CD14-positive monocyte (primary cell): ENCODE measurements at regions not wholly inside any gene's neighbourhood (a gene's known extent, or its start where the extent isn't known, plus 50 kb on each side); places are given as distances from the start of the nearest gene placed in this dataset.

Experiments used
- DNase-seq, 3 donors: peaks; one replicate each; pipeline ENCODE4 v3.0.0-alpha.2; 2011 to 2022
- H2AFZ ChIP-seq: 2 replicates; pipeline ENCODE4 v1.6.0; 2012; ENCODE audit warnings: mild to moderate bottlenecking, low read depth, low read length, inconsistent platforms; ENCODE audit not compliant: insufficient read depth, poor library complexity, severe bottlenecking
- H3K27ac ChIP-seq, 2 donors: 1 replicate in 1 of 2; 2 replicates in 1 of 2; pipeline ENCODE4 v1.5.1; 2012 to 2013; ENCODE audit warnings: low read length in 2 of 2, control low read depth in 1 of 2, inconsistent platforms in 1 of 2, low read depth in 1 of 2, mild to moderate bottlenecking in 1 of 2
- H3K27me3 ChIP-seq, 2 donors: one replicate each; pipeline versions ENCODE4 v1.6.0 to v1.6.1; 2011 to 2013; ENCODE audit warnings: low read length in 2 of 2; ENCODE audit not compliant: control insufficient read depth in 2 of 2, insufficient read depth in 2 of 2
- H3K36me3 ChIP-seq, 2 donors: replicated peaks in 1 of 2; 1 replicate in 1 of 2; 2 replicates in 1 of 2; pipeline versions ENCODE4 v1.5.1 to v1.6.1; 2012 to 2013; ENCODE audit warnings: low read length in 2 of 2, control low read depth in 1 of 2, inconsistent platforms in 1 of 2, mild to moderate bottlenecking in 1 of 2; ENCODE audit not compliant: insufficient read depth in 2 of 2, control insufficient read depth in 1 of 2
- H3K4me1 ChIP-seq, 2 donors: 1 replicate in 1 of 2; 2 replicates in 1 of 2; pipeline versions ENCODE4 v1.5.1 to v1.6.1; 2012 to 2013; ENCODE audit warnings: low read length in 2 of 2, control low read depth in 1 of 2, inconsistent platforms in 1 of 2, mild to moderate bottlenecking in 1 of 2, moderate library complexity in 1 of 2; ENCODE audit not compliant: insufficient read depth in 2 of 2, control insufficient read depth in 1 of 2
- H3K4me2 ChIP-seq: replicated peaks from 2 replicates; pipeline ENCODE3; 2012; ENCODE audit warnings: low read length, moderate library complexity, mild to moderate bottlenecking; ENCODE audit not compliant: poor library complexity, severe bottlenecking; ENCODE audit errors: extremely low read depth
- H3K4me3 ChIP-seq, 3 experiments: fragments of 200-600 bp in 1 of 3; sonication (generic) in 1 of 3; replicated peaks in 1 of 3; 1 replicate in 2 of 3; 2 replicates in 1 of 3; pipeline ENCODE4 v1.5.1; 2011 to 2013; ENCODE audit warnings: low read length in 3 of 3, mild to moderate bottlenecking in 3 of 3, control low read depth in 2 of 3, low read depth in 2 of 3, inconsistent platforms in 1 of 3, moderate library complexity in 1 of 3
- H3K79me2 ChIP-seq: 2 replicates; pipeline ENCODE4 v1.6.0; 2012; ENCODE audit warnings: mild to moderate bottlenecking, control low read depth, inconsistent platforms, low read length, moderate library complexity; ENCODE audit not compliant: insufficient read depth
- H3K9ac ChIP-seq: 2 replicates; pipeline ENCODE4 v1.6.0; 2017; ENCODE audit warnings: low read length, mild to moderate bottlenecking; ENCODE audit not compliant: insufficient read depth, poor library complexity, severe bottlenecking
- H3K9me3 ChIP-seq, 2 donors: replicated peaks in 1 of 2; 1 replicate in 1 of 2; 2 replicates in 1 of 2; pipeline versions ENCODE4 v1.5.1 to v1.6.1; 2012 to 2013; ENCODE audit warnings: low read length in 2 of 2, control low read depth in 1 of 2; ENCODE audit not compliant: control insufficient read depth in 1 of 2, insufficient read depth in 1 of 2
- H4K20me1 ChIP-seq: 2 replicates; pipeline ENCODE4 v1.6.0; 2012; ENCODE audit warnings: mild to moderate bottlenecking, low read length, control low read depth, moderate library complexity; ENCODE audit not compliant: insufficient read depth
- H3K27ac Mint-ChIP-seq, 7 donors: one replicate each; pipeline ENCODE4 v1.8.0; 2020; ENCODE audit warnings: mild to moderate bottlenecking in 7 of 7, mixed read lengths in 7 of 7, moderate library complexity in 6 of 7, inconsistent platforms in 2 of 7
- H3K27me3 Mint-ChIP-seq, 3 donors: one replicate each; pipeline ENCODE4 v1.8.0; 2021 to 2022; ENCODE audit warnings: low read depth in 3 of 3, mild to moderate bottlenecking in 3 of 3, mixed read lengths in 3 of 3, moderate library complexity in 3 of 3, inconsistent platforms in 1 of 3
- H3K36me3 Mint-ChIP-seq, 2 donors: one replicate each; pipeline ENCODE4 v1.8.0; 2020; ENCODE audit warnings: mixed read lengths in 2 of 2, inconsistent platforms in 1 of 2, mild to moderate bottlenecking in 1 of 2
- H3K4me1 Mint-ChIP-seq: one replicate; pipeline ENCODE4 v1.8.0; 2020; ENCODE audit warnings: mild to moderate bottlenecking, mixed read lengths
- H3K4me3 Mint-ChIP-seq, 2 donors: one replicate each; pipeline ENCODE4 v1.8.0; 2020; ENCODE audit warnings: mild to moderate bottlenecking in 2 of 2, mixed read lengths in 2 of 2, moderate library complexity in 1 of 2
- H3K9me3 Mint-ChIP-seq, 7 donors: one replicate each; pipeline ENCODE4 v1.8.0; 2020 to 2022; ENCODE audit warnings: mixed read lengths in 7 of 7, mild to moderate bottlenecking in 6 of 7, moderate library complexity in 6 of 7, inconsistent platforms in 2 of 7
- WGBS: methylation state at CpG from one replicate; pipeline ENCODE4 v1.1.5; 2013; ENCODE audit warnings: missing lambda C conversion rate; ENCODE audit not compliant: insufficient coverage; 5-methylcytosine and 5-hydroxymethylcytosine counted together
- intact Hi-C, 2 donors: fragments of 100-400 bp; cut with micrococcal nuclease; formaldehyde crosslinking; loops; one replicate each; pipeline versions ENCODE4 v1.15.0 to v1.15.1; 2023
- TF ChIP-seq, protein P1 (sequence below): fragments of 200-600 bp; IDR thresholded peaks from one replicate; pipeline ENCODE4 v1.8.0; 2022; ENCODE audit warnings: antibody characterized with exemption, mild to moderate bottlenecking

DNA sequence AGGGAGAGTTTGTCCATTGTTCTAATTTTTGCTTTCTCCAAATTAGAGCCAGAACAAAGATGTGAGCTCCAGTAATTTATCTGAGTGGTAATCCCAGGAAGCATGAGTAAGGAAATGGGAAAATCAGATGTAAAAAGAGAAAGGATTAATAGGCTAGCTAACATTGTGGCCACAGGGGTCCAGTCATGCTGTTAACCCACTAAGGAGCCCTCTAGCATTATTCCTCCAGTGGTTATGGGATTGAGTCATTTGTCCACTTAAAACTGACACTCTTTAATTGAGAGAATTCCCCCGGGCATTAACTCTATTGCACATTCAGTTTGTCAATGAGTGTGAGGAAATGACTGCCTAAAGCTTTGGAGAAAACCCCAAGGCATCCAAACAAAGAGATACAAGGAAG lies 700.3 kb upstream of the TYRP1 start:
- intact Hi-C loops = no loop called here
- Histone ChIP-seq H3K27ac (no peak overlapping the region), H3K4me3 (no peak overlapping the region), H3K36me3 (no peaks in the 10 kb centered on the region), H3K9me3 (peaks cover 13 to 16% of the 10 kb centered on the region in 2 donors), H3K27me3 (no peaks in the 10 kb centered on the region), H2AFZ (no peak overlapping the region), H3K79me2 (no peaks in the 10 kb centered on the region), H3K4me1 (no peaks in the 10 kb centered on the region), H4K20me1 (no peaks in the 10 kb centered on the region), H3K9ac (no peak overlapping the region), H3K4me2 (no peak overlapping the region)
- no peak for DNase-seq
- H3K27me3 Mint-ChIP-seq = no peaks in the 10 kb centered on the region
- H3K27ac Mint-ChIP-seq = no peak overlapping the region
- TF ChIP-seq, protein P1, sequence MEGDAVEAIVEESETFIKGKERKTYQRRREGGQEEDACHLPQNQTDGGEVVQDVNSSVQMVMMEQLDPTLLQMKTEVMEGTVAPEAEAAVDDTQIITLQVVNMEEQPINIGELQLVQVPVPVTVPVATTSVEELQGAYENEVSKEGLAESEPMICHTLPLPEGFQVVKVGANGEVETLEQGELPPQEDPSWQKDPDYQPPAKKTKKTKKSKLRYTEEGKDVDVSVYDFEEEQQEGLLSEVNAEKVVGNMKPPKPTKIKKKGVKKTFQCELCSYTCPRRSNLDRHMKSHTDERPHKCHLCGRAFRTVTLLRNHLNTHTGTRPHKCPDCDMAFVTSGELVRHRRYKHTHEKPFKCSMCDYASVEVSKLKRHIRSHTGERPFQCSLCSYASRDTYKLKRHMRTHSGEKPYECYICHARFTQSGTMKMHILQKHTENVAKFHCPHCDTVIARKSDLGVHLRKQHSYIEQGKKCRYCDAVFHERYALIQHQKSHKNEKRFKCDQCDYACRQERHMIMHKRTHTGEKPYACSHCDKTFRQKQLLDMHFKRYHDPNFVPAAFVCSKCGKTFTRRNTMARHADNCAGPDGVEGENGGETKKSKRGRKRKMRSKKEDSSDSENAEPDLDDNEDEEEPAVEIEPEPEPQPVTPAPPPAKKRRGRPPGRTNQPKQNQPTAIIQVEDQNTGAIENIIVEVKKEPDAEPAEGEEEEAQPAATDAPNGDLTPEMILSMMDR = no peak
- H3K4me3 Mint-ChIP-seq = no peak overlapping the region
- H3K36me3 Mint-ChIP-seq = no peaks in the 10 kb centered on the region
- WGBS = no CpG with 5 or more reads among the region's 1 CpG
- no peaks in the 10 kb centered on the region for H3K4me1 Mint-ChIP-seq
- peaks cover 0 to 9% (median 1%) of the 10 kb centered on the region in 7 donors for H3K9me3 Mint-ChIP-seq

DNA sequence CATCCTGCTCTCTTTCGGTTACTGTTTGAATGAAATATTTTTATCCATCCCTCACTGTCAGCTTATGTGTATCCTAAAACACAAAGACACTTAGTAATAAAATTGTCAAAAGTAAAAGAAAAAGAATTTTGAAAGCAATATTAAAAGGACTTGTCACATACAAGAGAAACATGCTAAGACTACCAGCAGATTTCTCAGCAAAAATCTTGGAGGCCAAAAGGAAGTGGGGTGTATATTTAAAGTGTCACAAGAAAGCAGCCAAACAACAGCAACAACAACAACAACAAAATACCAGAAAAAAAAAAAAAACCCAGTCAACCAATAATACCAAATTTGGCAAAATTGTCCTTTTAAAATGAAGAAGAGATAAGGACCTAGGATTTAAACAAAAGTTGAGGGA lies 678.7 kb upstream of the TYRP1 start:
- no peak overlapping the region for H3K4me3 ChIP-seq
- Mint-ChIP-seq H3K4me1 (no peaks in the 10 kb centered on the region), H3K27me3 (no peaks in the 10 kb centered on the region), H3K36me3 (no peaks in the 10 kb centered on the region), H3K27ac (no peak overlapping the region), H3K9me3 (peaks cover 0 to 15% (median 7%) of the 10 kb centered on the region in 7 donors), H3K4me3 (no peak overlapping the region)
- no peak overlapping the region for H3K4me2 ChIP-seq
- H2AFZ ChIP-seq = no peak overlapping the region
- no peaks in the 10 kb centered on the region for H3K4me1 ChIP-seq
- H3K27ac ChIP-seq = no peak overlapping the region
- TF ChIP-seq, protein P1 = no peak
- no peak overlapping the region for H3K9ac ChIP-seq
- intact Hi-C loops = no loop called here
- H4K20me1 ChIP-seq = no peaks in the 10 kb centered on the region
- H3K9me3 ChIP-seq = peaks cover 5 to 7% of the 10 kb centered on the region in 2 donors
- no peaks in the 10 kb centered on the region for H3K36me3 ChIP-seq
- no peaks in the 10 kb centered on the region for H3K27me3 ChIP-seq
- no peaks in the 10 kb centered on the region for H3K79me2 ChIP-seq
- no peak for DNase-seq
- no CpG with 5 or more reads among the region's 1 CpG for WGBS
